Activated CD4-positive, alpha-beta memory T cell treated with anti-CD3 and anti-CD28 coated beads for 36 hours (primary cell): ENCODE measurements at regions not wholly inside any gene's neighbourhood (a gene's known extent, or its start where the extent isn't known, plus 50 kb on each side); places are given as distances from the start of the nearest gene placed in this dataset.

Experiments used
- CTCF ChIA-PET: fragments of 350-600 bp; sonication (Branson Sonifier 250); formaldehyde crosslinking; loops from one replicate; lab custom pipeline; 2021; ENCODE audit warnings: antibody characterized with exemption, inconsistent platforms; lab: Charles Lee
- POLR2A ChIA-PET: fragments of 350-600 bp; sonication (Branson Sonifier 250); formaldehyde crosslinking; loops from one replicate; lab custom pipeline; 2021; ENCODE audit warnings: antibody characterized with exemption; lab: Charles Lee
- DNase-seq: peaks from one replicate; pipeline ENCODE4 v3.0.0-alpha.2; 2020
- H3K27ac Mint-ChIP-seq: one replicate; pipeline ENCODE4 v1.8.0; 2021; ENCODE audit warnings: mixed read lengths
- H3K27me3 Mint-ChIP-seq: one replicate; pipeline ENCODE4 v1.8.0; 2021; ENCODE audit warnings: mixed read lengths
- H3K36me3 Mint-ChIP-seq: one replicate; pipeline ENCODE4 v1.8.0; 2021; ENCODE audit warnings: mixed read lengths
- H3K4me1 Mint-ChIP-seq: one replicate; pipeline ENCODE4 v1.8.0; 2021; ENCODE audit warnings: low read depth, mixed read lengths
- H3K4me3 Mint-ChIP-seq: one replicate; pipeline ENCODE4 v1.8.0; 2021; ENCODE audit warnings: mild to moderate bottlenecking, mixed read lengths
- H3K9me3 Mint-ChIP-seq: one replicate; pipeline ENCODE4 v1.8.0; 2021; ENCODE audit warnings: mixed read lengths
- intact Hi-C: fragments of 100-400 bp; cut with micrococcal nuclease; formaldehyde crosslinking; loops from one replicate; pipeline ENCODE4 v1.15.1; 2023

GRCh38 chr6:98670045-98670746 is 164.2 kb upstream of the POU3F2 start:
- no peak overlapping the region for H3K27ac Mint-ChIP-seq
- H3K9me3 Mint-ChIP-seq, result no peaks in the 10 kb centered on the region
- POLR2A ChIA-PET, result no interaction called here
- H3K4me3 Mint-ChIP-seq, result no peak overlapping the region
- CTCF ChIA-PET, result no interaction called here
- H3K27me3 Mint-ChIP-seq, result no peaks in the 10 kb centered on the region
- no peaks in the 10 kb centered on the region for H3K36me3 Mint-ChIP-seq
- no peaks in the 10 kb centered on the region for H3K4me1 Mint-ChIP-seq
- intact Hi-C loops, result no loop called here
- no peak for DNase-seq

GRCh38 chr6:98672681-98673475 is 161.5 kb upstream of the POU3F2 start:
- H3K4me3 Mint-ChIP-seq, result no peak overlapping the region
- H3K27ac Mint-ChIP-seq, result no peak overlapping the region
- H3K4me1 Mint-ChIP-seq, result no peaks in the 10 kb centered on the region
- no peaks in the 10 kb centered on the region for H3K9me3 Mint-ChIP-seq
- ChIA-PET POLR2A (no interaction called here), CTCF (no interaction called here)
- DNase-seq, result no peak
- H3K27me3 Mint-ChIP-seq, result no peaks in the 10 kb centered on the region
- intact Hi-C loops, result no loop called here
- no peaks in the 10 kb centered on the region for H3K36me3 Mint-ChIP-seq

- no peaks in the 10 kb centered on the region for H3K9me3 Mint-ChIP-seq
- H3K36me3 Mint-ChIP-seq, result no peaks in the 10 kb centered on the region
- POLR2A ChIA-PET, result no interaction called here
- H3K27ac Mint-ChIP-seq, result no peak overlapping the region
- H3K4me3 Mint-ChIP-seq, result no peak overlapping the region
- CTCF ChIA-PET, result no interaction called here
- intact Hi-C loops, result no loop called here
- H3K27me3 Mint-ChIP-seq, result no peaks in the 10 kb centered on the region
- no peaks in the 10 kb centered on the region for H3K4me1 Mint-ChIP-seq
- DNase-seq, result no peak
Observed at GRCh38 chr6:98678481-98678880, 155.9 kb upstream of the POU3F2 start.

GRCh38 chr6:98686008-98686601 is 148.3 kb upstream of the POU3F2 start:
- intact Hi-C loops, result no loop called here
- CTCF ChIA-PET, result no interaction called here

GRCh38 chr6:98687752-98688151 is 146.6 kb upstream of the POU3F2 start:
- CTCF ChIA-PET, result no interaction called here
- no peaks in the 10 kb centered on the region for H3K36me3 Mint-ChIP-seq
- H3K4me3 Mint-ChIP-seq, result no peak overlapping the region
- H3K27me3 Mint-ChIP-seq, result no peaks in the 10 kb centered on the region
- POLR2A ChIA-PET, result no interaction called here
- no peak for DNase-seq
- no peaks in the 10 kb centered on the region for H3K9me3 Mint-ChIP-seq
- no peak overlapping the region for H3K27ac Mint-ChIP-seq
- no peaks in the 10 kb centered on the region for H3K4me1 Mint-ChIP-seq
- intact Hi-C loops, result no loop called here

More at GRCh38 chr6:98686008-98686601, 148.3 kb upstream of the POU3F2 start:
- Mint-ChIP-seq H3K36me3 (no peaks in the 10 kb centered on the region), H3K27me3 (no peaks in the 10 kb centered on the region), H3K4me1 (no peaks in the 10 kb centered on the region), H3K4me3 (no peak overlapping the region), H3K27ac (no peak overlapping the region), H3K9me3 (no peaks in the 10 kb centered on the region)
- POLR2A ChIA-PET, result no interaction called here
- DNase-seq, result no peak

GRCh38 chr6:98695091-98695801 is 139.1 kb upstream of the POU3F2 start:
- H3K27ac Mint-ChIP-seq, result no peak overlapping the region
- intact Hi-C loops, result no loop called here
- no peak overlapping the region for H3K4me3 Mint-ChIP-seq
- no peaks in the 10 kb centered on the region for H3K4me1 Mint-ChIP-seq
- ChIA-PET POLR2A (no interaction called here), CTCF (no interaction called here)
- no peaks in the 10 kb centered on the region for H3K9me3 Mint-ChIP-seq
- H3K27me3 Mint-ChIP-seq, result no peaks in the 10 kb centered on the region
- DNase-seq, result no peak
- no peaks in the 10 kb centered on the region for H3K36me3 Mint-ChIP-seq

- ChIA-PET POLR2A (no interaction called here), CTCF (no interaction called here)
- Mint-ChIP-seq H3K27ac (no peak overlapping the region), H3K27me3 (peaks cover under 1% of the 10 kb centered on the region), H3K4me1 (no peaks in the 10 kb centered on the region), H3K9me3 (no peaks in the 10 kb centered on the region), H3K4me3 (no peak overlapping the region), H3K36me3 (no peaks in the 10 kb centered on the region)
- DNase-seq, result no peak
- intact Hi-C loops, result no loop called here
Observed at GRCh38 chr6:98711380-98711779, 123.0 kb upstream of the POU3F2 start.

- Mint-ChIP-seq H3K36me3 (no peaks in the 10 kb centered on the region), H3K27ac (no peak overlapping the region), H3K9me3 (no peaks in the 10 kb centered on the region), H3K27me3 (peaks cover 8% of the 10 kb centered on the region), H3K4me1 (no peaks in the 10 kb centered on the region), H3K4me3 (no peak overlapping the region)
- ChIA-PET CTCF (no interaction called here), POLR2A (no interaction called here)
- intact Hi-C loops, result no loop called here
- no peak for DNase-seq
Observed at GRCh38 chr6:98716341-98716740, 118.0 kb upstream of the POU3F2 start.

- CTCF ChIA-PET, result no interaction called here
- POLR2A ChIA-PET, result no interaction called here
- Mint-ChIP-seq H3K36me3 (no peaks in the 10 kb centered on the region), H3K4me1 (no peaks in the 10 kb centered on the region), H3K27me3 (peaks cover 12% of the 10 kb centered on the region), H3K27ac (no peak overlapping the region), H3K4me3 (no peak overlapping the region), H3K9me3 (no peaks in the 10 kb centered on the region)
- no peak for DNase-seq
- intact Hi-C loops, result no loop called here
Observed at GRCh38 chr6:98717322-98717877, 117.0 kb upstream of the POU3F2 start.

- intact Hi-C loops, result no loop called here
- H3K9me3 Mint-ChIP-seq, result no peaks in the 10 kb centered on the region
- DNase-seq, result no peak
- H3K4me3 Mint-ChIP-seq, result no peak overlapping the region
- H3K27me3 Mint-ChIP-seq, result peaks cover 12% of the 10 kb centered on the region
- ChIA-PET POLR2A (no interaction called here), CTCF (no interaction called here)
- no peaks in the 10 kb centered on the region for H3K36me3 Mint-ChIP-seq
- H3K4me1 Mint-ChIP-seq, result no peaks in the 10 kb centered on the region
- H3K27ac Mint-ChIP-seq, result no peak overlapping the region
Observed at GRCh38 chr6:98717988-98718387, 116.4 kb upstream of the POU3F2 start.

GRCh38 chr6:98724537-98724936 is 109.8 kb upstream of the POU3F2 start:
- DNase-seq, result no peak
- peaks cover 4% of the 10 kb centered on the region for H3K27me3 Mint-ChIP-seq
- no peaks in the 10 kb centered on the region for H3K9me3 Mint-ChIP-seq
- no peak overlapping the region for H3K4me3 Mint-ChIP-seq
- no peaks in the 10 kb centered on the region for H3K36me3 Mint-ChIP-seq
- intact Hi-C loops, result no loop called here
- no peaks in the 10 kb centered on the region for H3K4me1 Mint-ChIP-seq
- ChIA-PET POLR2A (no interaction called here), CTCF (no interaction called here)
- no peak overlapping the region for H3K27ac Mint-ChIP-seq

- Mint-ChIP-seq H3K4me3 (no peak overlapping the region), H3K9me3 (peaks cover 2% of the 10 kb centered on the region), H3K27me3 (no peaks in the 10 kb centered on the region), H3K36me3 (no peaks in the 10 kb centered on the region), H3K27ac (no peak overlapping the region), H3K4me1 (no peaks in the 10 kb centered on the region)
- ChIA-PET CTCF (no interaction called here), POLR2A (no interaction called here)
- intact Hi-C loops, result no loop called here
- DNase-seq, result no peak
Observed at GRCh38 chr6:98747273-98747672, 87.1 kb upstream of the POU3F2 start.
